Keratinocyte (primary cell): ENCODE measurements at regions not wholly inside any gene's neighbourhood (a gene's known extent, or its start where the extent isn't known, plus 50 kb on each side); places are given as distances from the start of the nearest gene placed in this dataset.

ENCODE experiments used
- DNase-seq: peaks from one replicate; pipeline ENCODE4 v3.0.0-alpha.2; 2011; ENCODE audit warnings: low read depth, missing footprints, low spot score
- FAIRE-seq: peaks from 2 replicates; lab custom pipeline; 2011; peaks lifted over from hg19 to GRCh38; lab: Jason Lieb, UNC
- H2AFZ ChIP-seq: 2 replicates; pipeline ENCODE4 v1.6.0; 2012; ENCODE audit warnings: low read length, control low read depth, inconsistent platforms; ENCODE audit not compliant: control insufficient read depth
- H3K27ac ChIP-seq: 2 replicates; pipeline ENCODE4 v1.5.1; 2011; ENCODE audit warnings: low read length; ENCODE audit not compliant: control insufficient read depth, insufficient read depth
- H3K27me3 ChIP-seq: 3 replicates; pipeline ENCODE4 v1.6.0; 2011; ENCODE audit warnings: low read length; ENCODE audit not compliant: control insufficient read depth, insufficient read depth; ENCODE audit errors: extremely low read depth
- H3K36me3 ChIP-seq, 2 experiments: 2 replicates in 1 of 2; 3 replicates in 1 of 2; pipeline ENCODE4 v1.5.1; 2011; ENCODE audit warnings: low read length in 2 of 2, mild to moderate bottlenecking in 1 of 2; ENCODE audit not compliant: control insufficient read depth in 2 of 2, insufficient read depth in 2 of 2; ENCODE audit errors: extremely low read depth in 1 of 2
- H3K4me1 ChIP-seq: 3 replicates; pipeline ENCODE4 v1.5.1; 2011; ENCODE audit warnings: low read length; ENCODE audit not compliant: control insufficient read depth, insufficient read depth; ENCODE audit errors: extremely low read depth
- H3K4me2 ChIP-seq: 3 replicates; pipeline ENCODE4 v1.6.0; 2011; ENCODE audit warnings: low read depth, low read length; ENCODE audit not compliant: control insufficient read depth, insufficient read depth; ENCODE audit errors: extremely low read depth
- H3K4me3 ChIP-seq, 3 experiments: fragments of 200-600 bp in 1 of 3; sonication (generic) in 1 of 3; 2 replicates in 2 of 3; 3 replicates in 1 of 3; pipeline ENCODE4 v1.5.1; 2011 to 2016; ENCODE audit warnings: low read length in 3 of 3, mild to moderate bottlenecking in 3 of 3, control low read depth in 2 of 3, inconsistent platforms in 1 of 3, low read depth in 1 of 3, mixed read lengths in 1 of 3, mixed run types in 1 of 3, moderate library complexity in 1 of 3; ENCODE audit not compliant: control insufficient read depth in 2 of 3, insufficient read depth in 2 of 3; ENCODE audit errors: extremely low read depth in 1 of 3
- H3K79me2 ChIP-seq: 2 replicates; pipeline ENCODE4 v1.6.0; 2012; ENCODE audit warnings: low read length; ENCODE audit not compliant: control insufficient read depth, insufficient read depth
- H3K9ac ChIP-seq: 3 replicates; pipeline ENCODE4 v1.6.0; 2011; ENCODE audit warnings: low read length; ENCODE audit not compliant: control insufficient read depth, insufficient read depth; ENCODE audit errors: extremely low read depth
- H3K9me1 ChIP-seq: 3 replicates; pipeline ENCODE4 v1.6.0; 2011; ENCODE audit warnings: low read length; ENCODE audit not compliant: control insufficient read depth, insufficient read depth; ENCODE audit errors: extremely low read depth
- H3K9me3 ChIP-seq: 2 replicates; pipeline ENCODE4 v1.5.1; 2012; ENCODE audit warnings: low read depth, low read length; ENCODE audit not compliant: control insufficient read depth
- H4K20me1 ChIP-seq: 3 replicates; pipeline ENCODE4 v1.6.0; 2011; ENCODE audit warnings: low read length; ENCODE audit not compliant: control insufficient read depth, insufficient read depth; ENCODE audit errors: extremely low read depth
- EZH2 ChIP-seq: IDR thresholded peaks from one replicate; pipeline ENCODE4 v1.6.1; 2012; ENCODE audit warnings: inconsistent platforms, mild to moderate bottlenecking, low read length, moderate library complexity
- dilution Hi-C: fragments of 300-500 bp; cut with MboI; formaldehyde crosslinking; loops from one replicate; pipeline ENCODE4 v1.7.0; 2020; ENCODE audit warnings: low sequenced_read_pairs; ENCODE audit not compliant: extremely low pct_ligation_motif_present
- TF ChIP-seq, protein P1 (sequence below), 3 experiments: IDR thresholded peaks in 1 of 3; conservative IDR thresholded peaks in 1 of 3; optimal IDR thresholded peaks in 1 of 3; 2 replicates in 2 of 3; 3 replicates in 1 of 3; pipeline versions ENCODE3 to v1.5.1; 2011; ENCODE audit warnings: low read length in 3 of 3, mild to moderate bottlenecking in 3 of 3, moderate library complexity in 2 of 3, control low read depth in 1 of 3, inconsistent platforms in 1 of 3; ENCODE audit not compliant: insufficient read depth in 2 of 3; ENCODE audit errors: extremely low read depth in 1 of 3

GRCh38 chr2:75336451-75336850 is 137.1 kb upstream of the TACR1 start:
- no peaks in the 10 kb centered on the region for H3K4me1 ChIP-seq
- H2AFZ ChIP-seq, result no peak overlapping the region
- DNase-seq (no peak), FAIRE-seq (no peak)
- H3K9me3 ChIP-seq, result no peaks in the 10 kb centered on the region
- no peaks in the 10 kb centered on the region for H3K27me3 ChIP-seq
- TF ChIP-seq, protein P1, sequence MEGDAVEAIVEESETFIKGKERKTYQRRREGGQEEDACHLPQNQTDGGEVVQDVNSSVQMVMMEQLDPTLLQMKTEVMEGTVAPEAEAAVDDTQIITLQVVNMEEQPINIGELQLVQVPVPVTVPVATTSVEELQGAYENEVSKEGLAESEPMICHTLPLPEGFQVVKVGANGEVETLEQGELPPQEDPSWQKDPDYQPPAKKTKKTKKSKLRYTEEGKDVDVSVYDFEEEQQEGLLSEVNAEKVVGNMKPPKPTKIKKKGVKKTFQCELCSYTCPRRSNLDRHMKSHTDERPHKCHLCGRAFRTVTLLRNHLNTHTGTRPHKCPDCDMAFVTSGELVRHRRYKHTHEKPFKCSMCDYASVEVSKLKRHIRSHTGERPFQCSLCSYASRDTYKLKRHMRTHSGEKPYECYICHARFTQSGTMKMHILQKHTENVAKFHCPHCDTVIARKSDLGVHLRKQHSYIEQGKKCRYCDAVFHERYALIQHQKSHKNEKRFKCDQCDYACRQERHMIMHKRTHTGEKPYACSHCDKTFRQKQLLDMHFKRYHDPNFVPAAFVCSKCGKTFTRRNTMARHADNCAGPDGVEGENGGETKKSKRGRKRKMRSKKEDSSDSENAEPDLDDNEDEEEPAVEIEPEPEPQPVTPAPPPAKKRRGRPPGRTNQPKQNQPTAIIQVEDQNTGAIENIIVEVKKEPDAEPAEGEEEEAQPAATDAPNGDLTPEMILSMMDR (optimal IDR thresholded peaks at IDR 0.05 in 1 of 3, IDR thresholded peaks at IDR 0.05 in 1 of 3, conservative IDR thresholded peaks at IDR 0.05 in 1 of 3; ENCODE audit: extremely low read depth in 1 of 3, insufficient read depth in 2 of 3, low read length in 3 of 3), result no peak
- TF ChIP-seq EZH2, result no peak
- H3K36me3 ChIP-seq, result no peaks in the 10 kb centered on the region
- no peaks in the 10 kb centered on the region for H3K79me2 ChIP-seq
- no peak overlapping the region for H3K27ac ChIP-seq
- no peak overlapping the region for H3K4me2 ChIP-seq
- H3K9ac ChIP-seq, result no peak overlapping the region
- dilution Hi-C loops, result no loop called here
- H4K20me1 ChIP-seq, result no peaks in the 10 kb centered on the region
- no peaks in the 10 kb centered on the region for H3K9me1 ChIP-seq
- no peak overlapping the region for H3K4me3 ChIP-seq

GRCh38 chr2:75334076-75334475 is 134.8 kb upstream of the TACR1 start:
- FAIRE-seq, result no peak
- H3K9ac ChIP-seq, result no peak overlapping the region
- H4K20me1 ChIP-seq, result no peaks in the 10 kb centered on the region
- no peak overlapping the region for H2AFZ ChIP-seq
- no peak overlapping the region for H3K27ac ChIP-seq
- TF ChIP-seq, protein P1 (optimal IDR thresholded peaks at IDR 0.05 in 1 of 3, IDR thresholded peaks at IDR 0.05 in 1 of 3, conservative IDR thresholded peaks at IDR 0.05 in 1 of 3; ENCODE audit: extremely low read depth in 1 of 3, insufficient read depth in 2 of 3, low read length in 3 of 3), result no peak
- TF ChIP-seq EZH2, result no peak
- no peak for DNase-seq
- no peak overlapping the region for H3K4me3 ChIP-seq
- H3K79me2 ChIP-seq, result no peaks in the 10 kb centered on the region
- no peaks in the 10 kb centered on the region for H3K9me3 ChIP-seq
- H3K36me3 ChIP-seq, result no peaks in the 10 kb centered on the region
- no peaks in the 10 kb centered on the region for H3K9me1 ChIP-seq
- no peak overlapping the region for H3K4me2 ChIP-seq
- H3K27me3 ChIP-seq, result no peaks in the 10 kb centered on the region
- dilution Hi-C loops, result no loop called here
- H3K4me1 ChIP-seq, result no peaks in the 10 kb centered on the region
